Breast epithelium (tissue), 3 donors: ENCODE measurements at regions not wholly inside any gene's neighbourhood (a gene's known extent, or its start where the extent isn't known, plus 50 kb on each side); places are given as distances from the start of the nearest gene placed in this dataset.

Experiments used
- POLR2A ChIP-seq: fragments of 450-650 bp; IDR thresholded peaks from one replicate; pipeline ENCODE4 v1.6.1; 2016; ENCODE audit warnings: antibody characterized with exemption, mild to moderate bottlenecking, moderate library complexity
- POLR2AphosphoS5 ChIP-seq, 3 donors: sonication (generic); formaldehyde crosslinking; IDR thresholded peaks; one replicate each; pipeline ENCODE4 v1.6.1; 2017; ENCODE audit warnings: antibody characterized with exemption in 3 of 3
- TF ChIP-seq, protein P1 (sequence below), 3 donors: fragments of 450-650 bp; IDR thresholded peaks; one replicate each; pipeline ENCODE4 v1.5.1; 2016 to 2017; ENCODE audit warnings: antibody characterized with exemption in 3 of 3, mild to moderate bottlenecking in 3 of 3, moderate library complexity in 3 of 3

DNA sequence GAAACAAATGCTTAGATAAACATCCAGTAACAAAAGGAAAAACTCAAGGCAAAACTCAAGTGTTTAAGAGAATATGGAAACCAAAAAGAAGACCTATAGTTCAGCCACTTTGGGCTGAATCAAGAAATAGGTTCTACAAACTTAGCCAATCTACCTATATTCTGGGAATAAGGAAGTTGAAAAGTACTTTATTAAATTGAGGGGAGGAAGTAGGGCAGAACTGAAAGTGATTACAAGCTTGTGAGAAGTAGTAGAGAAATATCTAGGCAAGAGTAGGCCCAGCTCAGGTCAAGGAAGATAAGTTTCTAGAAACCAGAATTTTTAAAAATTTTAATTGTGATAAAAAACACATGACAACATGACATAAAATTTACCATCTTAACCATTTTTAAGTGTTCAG lies 384.8 kb upstream of the PCSK5 start:
- TF ChIP-seq POLR2A (no peak), POLR2AphosphoS5 (IDR thresholded peaks at IDR 0.05) (no peak)
- TF ChIP-seq, protein P1, sequence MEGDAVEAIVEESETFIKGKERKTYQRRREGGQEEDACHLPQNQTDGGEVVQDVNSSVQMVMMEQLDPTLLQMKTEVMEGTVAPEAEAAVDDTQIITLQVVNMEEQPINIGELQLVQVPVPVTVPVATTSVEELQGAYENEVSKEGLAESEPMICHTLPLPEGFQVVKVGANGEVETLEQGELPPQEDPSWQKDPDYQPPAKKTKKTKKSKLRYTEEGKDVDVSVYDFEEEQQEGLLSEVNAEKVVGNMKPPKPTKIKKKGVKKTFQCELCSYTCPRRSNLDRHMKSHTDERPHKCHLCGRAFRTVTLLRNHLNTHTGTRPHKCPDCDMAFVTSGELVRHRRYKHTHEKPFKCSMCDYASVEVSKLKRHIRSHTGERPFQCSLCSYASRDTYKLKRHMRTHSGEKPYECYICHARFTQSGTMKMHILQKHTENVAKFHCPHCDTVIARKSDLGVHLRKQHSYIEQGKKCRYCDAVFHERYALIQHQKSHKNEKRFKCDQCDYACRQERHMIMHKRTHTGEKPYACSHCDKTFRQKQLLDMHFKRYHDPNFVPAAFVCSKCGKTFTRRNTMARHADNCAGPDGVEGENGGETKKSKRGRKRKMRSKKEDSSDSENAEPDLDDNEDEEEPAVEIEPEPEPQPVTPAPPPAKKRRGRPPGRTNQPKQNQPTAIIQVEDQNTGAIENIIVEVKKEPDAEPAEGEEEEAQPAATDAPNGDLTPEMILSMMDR (IDR thresholded peaks at IDR 0.05): no peak
